Activated T-helper 17 cell treated with anti-CD3 and anti-CD28 coated beads, Interleukin-2, amount 50 U/mL, for 72 hours (primary cell): ENCODE measurements at regions not wholly inside any gene's neighbourhood (a gene's known extent, or its start where the extent isn't known, plus 50 kb on each side); places are given as distances from the start of the nearest gene placed in this dataset.
"Not testable (repeated sequence)": the region's sequence is repeated elsewhere in the genome, so short reads cannot be mapped to it uniquely, and the experiment has no call there.

Experiments used
- ATAC-seq: fragments of 150-1000 bp; cut with Tn5 transposase; replicated peaks from 2 replicates; pipeline ENCODE4 v1.10.0; 2021; ENCODE audit warnings: mild to moderate bottlenecking, moderate library complexity
- H3K27ac Mint-ChIP-seq: one replicate; pipeline ENCODE4 v1.8.0; 2022; ENCODE audit warnings: mixed read lengths
- H3K27me3 Mint-ChIP-seq: one replicate; pipeline ENCODE4 v1.8.0; 2022; ENCODE audit warnings: mixed read lengths
- H3K36me3 Mint-ChIP-seq: one replicate; pipeline ENCODE4 v1.8.0; 2022; ENCODE audit warnings: low read depth, mild to moderate bottlenecking, mixed read lengths
- H3K4me1 Mint-ChIP-seq: one replicate; pipeline ENCODE4 v1.8.0; 2022; ENCODE audit warnings: mixed read lengths
- H3K4me3 Mint-ChIP-seq: one replicate; pipeline ENCODE4 v1.8.0; 2022; ENCODE audit warnings: mild to moderate bottlenecking, mixed read lengths
- H3K9me3 Mint-ChIP-seq: one replicate; pipeline ENCODE4 v1.8.0; 2022; ENCODE audit warnings: mixed read lengths

GRCh38 chr14:41034969-41035368, 571.7 kb upstream of the LRFN5 start:
- no peaks in the 10 kb centered on the region for H3K9me3 Mint-ChIP-seq
- no peak overlapping the region for H3K27ac Mint-ChIP-seq
- no peak for ATAC-seq
- H3K4me1 Mint-ChIP-seq, result no peaks in the 10 kb centered on the region
- no peak overlapping the region for H3K4me3 Mint-ChIP-seq
- H3K27me3 Mint-ChIP-seq, result no peaks in the 10 kb centered on the region
- no peaks in the 10 kb centered on the region for H3K36me3 Mint-ChIP-seq

GRCh38 chr14:41022932-41023331, 583.7 kb upstream of the LRFN5 start:
- Mint-ChIP-seq H3K9me3 (no peaks in the 10 kb centered on the region), H3K36me3 (no peaks in the 10 kb centered on the region), H3K27me3 (no peaks in the 10 kb centered on the region), H3K27ac (no peak overlapping the region), H3K4me3 (no peak overlapping the region), H3K4me1 (no peaks in the 10 kb centered on the region)
- ATAC-seq, result no peak

- Mint-ChIP-seq H3K36me3 (no peaks in the 10 kb centered on the region), H3K4me3 (no peak overlapping the region), H3K27ac (no peak overlapping the region), H3K27me3 (no peaks in the 10 kb centered on the region), H3K4me1 (no peaks in the 10 kb centered on the region), H3K9me3 (no peaks in the 10 kb centered on the region)
- no peak for ATAC-seq
Observed at GRCh38 chr14:41016213-41016612, 590.5 kb upstream of the LRFN5 start.

GRCh38 chr14:41000350-41000749, 606.3 kb upstream of the LRFN5 start:
- Mint-ChIP-seq H3K36me3 (no peaks in the 10 kb centered on the region), H3K4me1 (no peaks in the 10 kb centered on the region), H3K27ac (no peak overlapping the region), H3K9me3 (no peaks in the 10 kb centered on the region), H3K27me3 (no peaks in the 10 kb centered on the region), H3K4me3 (no peak overlapping the region)
- no peak for ATAC-seq

GRCh38 chr14:40989260-40989659, 617.4 kb upstream of the LRFN5 start:
- Mint-ChIP-seq H3K9me3 (no peaks in the 10 kb centered on the region), H3K27me3 (no peaks in the 10 kb centered on the region), H3K4me3 (no peak overlapping the region), H3K27ac (no peak overlapping the region), H3K36me3 (no peaks in the 10 kb centered on the region), H3K4me1 (no peaks in the 10 kb centered on the region)
- no peak for ATAC-seq

- H3K9me3 Mint-ChIP-seq, result no peaks in the 10 kb centered on the region
- no peak overlapping the region for H3K27ac Mint-ChIP-seq
- H3K36me3 Mint-ChIP-seq, result no peaks in the 10 kb centered on the region
- no peak for ATAC-seq
- no peaks in the 10 kb centered on the region for H3K4me1 Mint-ChIP-seq
- no peak overlapping the region for H3K4me3 Mint-ChIP-seq
- no peaks in the 10 kb centered on the region for H3K27me3 Mint-ChIP-seq
Observed at GRCh38 chr14:40987481-40987880, 619.2 kb upstream of the LRFN5 start.

- no peaks in the 10 kb centered on the region for H3K36me3 Mint-ChIP-seq
- no peak for ATAC-seq
- H3K9me3 Mint-ChIP-seq, result no peaks in the 10 kb centered on the region
- no peaks in the 10 kb centered on the region for H3K4me1 Mint-ChIP-seq
- H3K27me3 Mint-ChIP-seq, result no peaks in the 10 kb centered on the region
- no peak overlapping the region for H3K4me3 Mint-ChIP-seq
- no peak overlapping the region for H3K27ac Mint-ChIP-seq
Observed at GRCh38 chr14:40986655-40987054, 620.0 kb upstream of the LRFN5 start.

- Mint-ChIP-seq H3K4me3 (no peak overlapping the region), H3K27me3 (no peaks in the 10 kb centered on the region), H3K27ac (no peak overlapping the region), H3K36me3 (no peaks in the 10 kb centered on the region), H3K4me1 (no peaks in the 10 kb centered on the region), H3K9me3 (no peaks in the 10 kb centered on the region)
- ATAC-seq, result no peak
Observed at GRCh38 chr14:40985584-40985983, 621.1 kb upstream of the LRFN5 start.

GRCh38 chr14:40983604-40984003, 623.1 kb upstream of the LRFN5 start:
- no peaks in the 10 kb centered on the region for H3K27me3 Mint-ChIP-seq
- H3K9me3 Mint-ChIP-seq, result no peaks in the 10 kb centered on the region
- no peaks in the 10 kb centered on the region for H3K36me3 Mint-ChIP-seq
- no peaks in the 10 kb centered on the region for H3K4me1 Mint-ChIP-seq
- ATAC-seq, result no peak
- H3K4me3 Mint-ChIP-seq, result no peak overlapping the region
- no peak overlapping the region for H3K27ac Mint-ChIP-seq

GRCh38 chr14:40981247-40981646, 625.4 kb upstream of the LRFN5 start:
- H3K9me3 Mint-ChIP-seq, result no peaks in the 10 kb centered on the region
- H3K27me3 Mint-ChIP-seq, result no peaks in the 10 kb centered on the region
- H3K4me1 Mint-ChIP-seq, result no peaks in the 10 kb centered on the region
- H3K27ac Mint-ChIP-seq, result no peak overlapping the region
- no peak overlapping the region for H3K4me3 Mint-ChIP-seq
- ATAC-seq, result no peak
- H3K36me3 Mint-ChIP-seq, result no peaks in the 10 kb centered on the region

GRCh38 chr14:40960257-40960656, 646.4 kb upstream of the LRFN5 start:
- H3K4me1 Mint-ChIP-seq, H3K9me3 Mint-ChIP-seq, H3K27ac Mint-ChIP-seq, ATAC-seq, H3K36me3 Mint-ChIP-seq, H3K27me3 Mint-ChIP-seq, H3K4me3 Mint-ChIP-seq: not testable (repeated sequence)

- H3K4me1 Mint-ChIP-seq, result no peaks in the 10 kb centered on the region
- no peak overlapping the region for H3K27ac Mint-ChIP-seq
- H3K9me3 Mint-ChIP-seq, result no peaks in the 10 kb centered on the region
- no peaks in the 10 kb centered on the region for H3K36me3 Mint-ChIP-seq
- H3K27me3 Mint-ChIP-seq, result no peaks in the 10 kb centered on the region
- no peak overlapping the region for H3K4me3 Mint-ChIP-seq
- no peak for ATAC-seq
Observed at GRCh38 chr14:40955131-40955505, 651.6 kb upstream of the LRFN5 start.

GRCh38 chr14:40954448-40955130, 652.1 kb upstream of the LRFN5 start:
- not testable (repeated sequence) for H3K27ac Mint-ChIP-seq, H3K4me1 Mint-ChIP-seq, H3K4me3 Mint-ChIP-seq, H3K9me3 Mint-ChIP-seq, ATAC-seq, H3K36me3 Mint-ChIP-seq, H3K27me3 Mint-ChIP-seq

GRCh38 chr14:40944521-40944920, 662.2 kb upstream of the LRFN5 start:
- no peak overlapping the region for H3K27ac Mint-ChIP-seq
- no peaks in the 10 kb centered on the region for H3K27me3 Mint-ChIP-seq
- no peak overlapping the region for H3K4me3 Mint-ChIP-seq
- H3K36me3 Mint-ChIP-seq, result no peaks in the 10 kb centered on the region
- H3K4me1 Mint-ChIP-seq, result no peaks in the 10 kb centered on the region
- no peak for ATAC-seq
- peaks cover 3% of the 10 kb centered on the region for H3K9me3 Mint-ChIP-seq

GRCh38 chr14:40936861-40937260, 669.8 kb upstream of the LRFN5 start:
- no peaks in the 10 kb centered on the region for H3K36me3 Mint-ChIP-seq
- no peak overlapping the region for H3K4me3 Mint-ChIP-seq
- no peaks in the 10 kb centered on the region for H3K4me1 Mint-ChIP-seq
- no peaks in the 10 kb centered on the region for H3K27me3 Mint-ChIP-seq
- peaks cover 3% of the 10 kb centered on the region for H3K9me3 Mint-ChIP-seq
- H3K27ac Mint-ChIP-seq, result no peak overlapping the region
- ATAC-seq, result no peak

GRCh38 chr14:40920380-40920779, 686.3 kb upstream of the LRFN5 start:
- no peak overlapping the region for H3K27ac Mint-ChIP-seq
- no peak for ATAC-seq
- H3K36me3 Mint-ChIP-seq, result no peaks in the 10 kb centered on the region
- no peak overlapping the region for H3K4me3 Mint-ChIP-seq
- H3K4me1 Mint-ChIP-seq, result no peaks in the 10 kb centered on the region
- H3K27me3 Mint-ChIP-seq, result no peaks in the 10 kb centered on the region
- H3K9me3 Mint-ChIP-seq, result no peaks in the 10 kb centered on the region
